GM12864 (cell line): ENCODE measurements at regions not wholly inside any gene's neighbourhood (a gene's known extent, or its start where the extent isn't known, plus 50 kb on each side); places are given as distances from the start of the nearest gene placed in this dataset.

Source experiments
- DNase-seq: peaks from one replicate; pipeline ENCODE4 v3.0.0-alpha.2; 2011; ENCODE audit warnings: low read depth
- H3K4me3 ChIP-seq: 2 replicates; pipeline ENCODE4 v1.5.1; 2011; ENCODE audit warnings: mild to moderate bottlenecking, low read depth, low read length, control low read depth
- TF ChIP-seq, protein P1 (sequence below): IDR thresholded peaks from 2 replicates; pipeline ENCODE4 v1.5.1; 2011; ENCODE audit warnings: low read depth, mild to moderate bottlenecking, moderate library complexity, low read length, control low read depth, inconsistent platforms; ENCODE audit errors: missing control alignments

GRCh38 chr10:14468023-14468441, 137.3 kb upstream of the FRMD4A start:
- H3K4me3 ChIP-seq = no peak overlapping the region
- TF ChIP-seq, protein P1, sequence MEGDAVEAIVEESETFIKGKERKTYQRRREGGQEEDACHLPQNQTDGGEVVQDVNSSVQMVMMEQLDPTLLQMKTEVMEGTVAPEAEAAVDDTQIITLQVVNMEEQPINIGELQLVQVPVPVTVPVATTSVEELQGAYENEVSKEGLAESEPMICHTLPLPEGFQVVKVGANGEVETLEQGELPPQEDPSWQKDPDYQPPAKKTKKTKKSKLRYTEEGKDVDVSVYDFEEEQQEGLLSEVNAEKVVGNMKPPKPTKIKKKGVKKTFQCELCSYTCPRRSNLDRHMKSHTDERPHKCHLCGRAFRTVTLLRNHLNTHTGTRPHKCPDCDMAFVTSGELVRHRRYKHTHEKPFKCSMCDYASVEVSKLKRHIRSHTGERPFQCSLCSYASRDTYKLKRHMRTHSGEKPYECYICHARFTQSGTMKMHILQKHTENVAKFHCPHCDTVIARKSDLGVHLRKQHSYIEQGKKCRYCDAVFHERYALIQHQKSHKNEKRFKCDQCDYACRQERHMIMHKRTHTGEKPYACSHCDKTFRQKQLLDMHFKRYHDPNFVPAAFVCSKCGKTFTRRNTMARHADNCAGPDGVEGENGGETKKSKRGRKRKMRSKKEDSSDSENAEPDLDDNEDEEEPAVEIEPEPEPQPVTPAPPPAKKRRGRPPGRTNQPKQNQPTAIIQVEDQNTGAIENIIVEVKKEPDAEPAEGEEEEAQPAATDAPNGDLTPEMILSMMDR = no peak
- no peak for DNase-seq

DNA sequence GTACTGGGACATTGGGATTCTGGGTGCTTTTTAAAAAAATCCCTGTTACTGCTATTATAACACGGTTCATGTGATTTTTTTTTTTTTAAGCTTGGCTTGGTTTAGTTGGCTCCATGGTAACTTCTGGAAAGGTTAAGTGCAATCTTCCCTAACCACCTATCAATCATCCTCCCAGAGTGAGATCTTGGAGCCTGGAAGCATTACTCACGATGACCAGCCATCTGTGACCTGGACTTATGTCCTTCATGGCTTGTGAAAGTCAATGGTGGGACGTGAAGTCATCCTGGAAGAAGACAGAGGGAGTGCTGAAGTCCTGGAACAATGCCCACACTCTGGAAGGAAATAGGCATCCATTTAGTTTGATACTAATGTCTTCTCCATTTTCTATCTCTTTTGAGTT, 135.5 kb upstream of the FRMD4A start:
- no peak for DNase-seq
- H3K4me3 ChIP-seq = no peak overlapping the region
- TF ChIP-seq, protein P1 = no peak

DNA sequence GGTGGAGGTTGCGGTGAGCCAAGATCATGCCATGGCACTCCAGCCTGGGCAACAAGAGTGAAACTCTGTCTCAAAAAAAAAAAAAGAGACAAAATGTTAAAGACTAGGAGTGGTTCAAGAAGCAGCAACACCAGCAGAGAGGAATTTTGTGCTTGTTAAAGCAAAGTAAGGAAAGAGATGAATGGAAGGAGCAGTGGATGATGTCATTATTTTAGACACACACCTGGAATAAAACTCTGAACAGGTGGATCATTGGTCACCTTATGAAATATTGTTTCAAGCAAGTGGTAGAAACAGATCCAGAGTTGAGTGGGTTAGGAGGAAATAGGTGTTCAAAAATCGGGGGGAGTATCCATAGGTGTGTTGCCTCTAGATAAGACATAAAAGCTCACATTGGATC, 129.7 kb upstream of the FRMD4A start:
- no peak overlapping the region for H3K4me3 ChIP-seq
- TF ChIP-seq, protein P1 = no peak
- DNase-seq = no peak

- DNase-seq = no peak
- TF ChIP-seq, protein P1 = no peak
- H3K4me3 ChIP-seq = no peak overlapping the region
These were observed 128.9 kb upstream of the FRMD4A start for GRCh38 chr10:14459665-14460064.

DNA sequence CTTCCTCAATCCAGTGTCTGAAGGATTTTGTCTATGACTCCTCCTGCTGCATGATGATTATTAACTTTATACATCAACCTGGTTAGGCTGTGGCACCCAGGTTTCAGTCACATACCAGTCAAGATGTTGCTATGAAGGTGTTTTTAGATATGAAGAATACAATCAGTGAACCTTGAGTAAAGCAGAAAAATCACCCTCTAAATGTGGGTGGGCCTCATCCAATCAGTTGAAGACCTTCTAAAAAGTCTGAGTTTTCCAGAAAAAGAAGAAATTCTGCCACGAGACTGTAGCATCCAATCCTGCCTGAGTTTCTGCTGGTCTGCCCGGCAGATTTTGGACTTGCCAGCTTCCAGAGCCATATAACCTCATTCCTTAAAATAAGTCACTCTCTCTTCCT, 126.1 kb upstream of the FRMD4A start:
- TF ChIP-seq, protein P1 = no peak
- DNase-seq = no peak
- no peak overlapping the region for H3K4me3 ChIP-seq

GRCh38 chr10:14456218-14456869, 125.6 kb upstream of the FRMD4A start:
- no peak for DNase-seq
- no peak overlapping the region for H3K4me3 ChIP-seq
- TF ChIP-seq, protein P1 = no peak

DNA sequence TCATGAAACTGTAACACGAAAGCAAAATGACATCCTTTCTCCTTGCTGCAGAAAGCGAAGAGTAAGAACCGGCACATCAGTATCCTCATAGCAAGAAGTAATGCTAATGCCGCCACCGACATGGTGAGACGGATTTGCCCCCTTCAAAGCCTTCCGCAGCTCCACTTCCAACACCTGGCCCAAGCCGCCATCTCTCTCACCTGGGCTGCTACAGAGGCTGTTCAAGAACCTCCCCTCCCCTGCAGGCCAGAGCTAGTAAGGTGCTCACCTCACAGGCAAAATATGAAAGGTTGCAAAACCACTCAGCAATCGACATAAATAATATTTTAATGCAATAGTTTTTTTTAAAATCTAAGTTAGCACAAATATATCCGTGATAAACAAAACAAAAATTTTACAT, 123.9 kb upstream of the FRMD4A start:
- no peak overlapping the region for H3K4me3 ChIP-seq
- TF ChIP-seq, protein P1 = no peak
- DNase-seq = no peak
